Rectal smooth muscle tissue (tissue), 1 donor: ENCODE measurements at regions not wholly inside any gene's neighbourhood (a gene's known extent, or its start where the extent isn't known, plus 50 kb on each side); places are given as distances from the start of the nearest gene placed in this dataset.

Experiments
- H3K27ac ChIP-seq: one replicate; pipeline ENCODE4 v1.7.0; 2013; ENCODE audit warnings: low read depth, low read length, inconsistent platforms
- H3K27me3 ChIP-seq: one replicate; pipeline ENCODE4 v1.7.0; 2013; ENCODE audit warnings: low read length; ENCODE audit not compliant: control insufficient read depth, insufficient read depth
- H3K36me3 ChIP-seq: one replicate; pipeline ENCODE4 v1.7.0; 2013; ENCODE audit warnings: low read length; ENCODE audit not compliant: control insufficient read depth, insufficient read depth
- H3K4me1 ChIP-seq: one replicate; pipeline ENCODE4 v1.7.0; 2013; ENCODE audit warnings: low read length; ENCODE audit not compliant: control insufficient read depth, insufficient read depth
- H3K4me3 ChIP-seq: one replicate; pipeline ENCODE4 v1.7.0; 2013; ENCODE audit warnings: low read length
- H3K9ac ChIP-seq: one replicate; pipeline ENCODE4 v1.7.0; 2013; ENCODE audit warnings: low read length

DNA sequence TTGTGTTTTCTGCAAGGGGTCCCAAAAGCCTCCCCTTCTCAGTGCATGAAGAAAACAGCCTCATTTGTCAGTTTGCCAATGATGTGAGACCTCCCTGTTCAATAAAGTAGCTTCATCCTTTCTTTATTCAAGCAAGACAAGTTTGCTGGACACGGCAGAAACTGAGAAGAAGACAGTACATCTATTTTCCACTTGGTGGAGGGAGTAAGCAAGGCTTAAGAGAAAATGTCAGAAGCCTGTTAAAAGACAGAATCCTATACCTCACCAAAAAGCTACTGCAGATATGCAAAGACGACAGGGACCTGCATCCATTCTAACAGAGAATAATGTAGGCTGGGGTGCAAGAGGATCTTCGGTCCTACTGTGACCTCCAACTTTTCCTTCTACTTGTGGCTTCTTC is 506.8 kb upstream of the VRK2 start:
- Histone ChIP-seq H3K27me3 (no peaks in the 10 kb centered on the region), H3K9ac (no peak overlapping the region), H3K36me3 (no peaks in the 10 kb centered on the region), H3K4me3 (no peak overlapping the region), H3K27ac (no peak overlapping the region), H3K4me1 (no peaks in the 10 kb centered on the region)

DNA sequence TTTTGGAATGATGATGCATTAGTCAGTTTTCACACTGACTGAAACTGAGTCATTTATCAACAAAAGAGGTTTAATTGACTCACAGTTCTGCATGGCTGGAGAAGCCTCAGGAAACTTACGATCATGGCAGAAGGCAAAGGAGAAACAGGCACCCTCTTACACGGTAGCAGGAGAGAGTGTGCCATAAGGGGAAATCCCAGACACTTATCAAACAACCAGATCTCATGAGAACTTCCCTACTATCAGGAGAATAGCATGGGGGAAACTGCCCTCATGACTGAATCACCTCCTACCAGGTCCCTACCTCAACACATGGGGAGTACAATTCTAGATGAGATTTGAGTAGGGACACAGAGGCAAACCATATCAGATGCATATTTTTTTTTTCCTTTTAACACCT is 504.5 kb upstream of the VRK2 start:
- Histone ChIP-seq H3K9ac (no peak overlapping the region), H3K27me3 (no peaks in the 10 kb centered on the region), H3K36me3 (no peaks in the 10 kb centered on the region), H3K4me3 (no peak overlapping the region), H3K27ac (no peak overlapping the region), H3K4me1 (no peaks in the 10 kb centered on the region)

DNA sequence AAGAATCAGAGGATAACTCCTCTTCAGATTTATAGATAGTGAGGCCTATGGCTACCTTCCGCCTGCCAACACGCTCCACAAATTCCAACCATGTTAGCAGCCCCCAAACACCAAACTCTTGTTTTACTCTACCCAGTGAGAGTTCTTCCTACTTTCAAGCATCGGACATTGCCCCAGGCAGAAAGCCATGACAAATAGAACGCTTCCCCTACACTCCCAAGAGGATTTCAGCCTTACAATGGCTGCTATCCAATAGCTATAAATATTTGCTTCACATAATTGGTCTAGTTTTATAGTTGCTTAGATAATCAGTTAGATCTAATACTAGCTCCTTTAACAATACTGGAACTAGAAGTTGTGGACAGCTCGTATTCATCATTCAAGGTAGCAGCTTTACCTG is 503.4 kb upstream of the VRK2 start:
- no peak overlapping the region for H3K9ac ChIP-seq
- H3K36me3 ChIP-seq = no peaks in the 10 kb centered on the region
- no peaks in the 10 kb centered on the region for H3K27me3 ChIP-seq
- H3K4me3 ChIP-seq = no peak overlapping the region
- no peaks in the 10 kb centered on the region for H3K4me1 ChIP-seq
- no peak overlapping the region for H3K27ac ChIP-seq

DNA sequence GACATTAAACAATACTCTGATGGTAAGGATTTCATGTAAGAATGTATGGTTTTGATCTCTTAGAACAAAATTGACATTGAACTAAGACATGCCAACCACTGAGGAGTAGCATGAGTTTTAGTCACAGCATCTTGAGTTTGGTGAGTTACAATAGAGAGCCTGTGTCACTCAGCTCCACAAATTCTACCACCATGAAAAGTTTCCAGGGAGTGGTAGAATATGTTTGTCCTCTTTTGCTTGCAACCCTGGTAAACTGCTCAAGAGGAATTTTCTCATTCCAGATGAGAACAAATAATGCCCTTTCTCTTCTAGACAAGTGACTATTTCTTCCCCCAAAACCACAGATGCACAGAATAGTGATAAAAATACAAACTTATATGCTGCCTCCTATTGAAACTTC is 502.0 kb upstream of the VRK2 start:
- H3K36me3 ChIP-seq = no peaks in the 10 kb centered on the region
- H3K4me1 ChIP-seq = no peaks in the 10 kb centered on the region
- H3K27ac ChIP-seq = no peak overlapping the region
- no peak overlapping the region for H3K9ac ChIP-seq
- H3K27me3 ChIP-seq = no peaks in the 10 kb centered on the region
- H3K4me3 ChIP-seq = no peak overlapping the region

DNA sequence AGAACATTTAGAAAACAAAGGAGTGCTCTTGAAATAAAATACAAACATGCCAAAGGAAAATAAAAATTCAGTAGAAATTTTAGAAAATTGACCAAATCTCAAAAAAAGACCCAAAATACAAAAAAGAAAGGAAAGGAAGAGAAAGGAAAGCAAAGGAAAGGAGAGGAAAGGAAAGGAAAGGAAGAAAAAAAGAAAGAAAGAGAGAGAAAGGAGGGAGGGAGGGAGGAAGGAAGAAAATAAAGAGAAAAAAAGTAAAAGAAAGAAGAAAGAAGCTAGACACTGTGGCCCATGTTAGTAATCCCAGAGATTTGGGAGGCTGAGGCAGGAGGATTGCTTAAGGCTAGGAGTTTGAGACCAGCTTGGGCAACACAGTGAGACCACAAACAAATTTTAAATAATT is 500.1 kb upstream of the VRK2 start:
- H3K9ac ChIP-seq = no peak overlapping the region
- H3K4me1 ChIP-seq = no peaks in the 10 kb centered on the region
- no peak overlapping the region for H3K27ac ChIP-seq
- no peak overlapping the region for H3K4me3 ChIP-seq
- no peaks in the 10 kb centered on the region for H3K27me3 ChIP-seq
- H3K36me3 ChIP-seq = no peaks in the 10 kb centered on the region

DNA sequence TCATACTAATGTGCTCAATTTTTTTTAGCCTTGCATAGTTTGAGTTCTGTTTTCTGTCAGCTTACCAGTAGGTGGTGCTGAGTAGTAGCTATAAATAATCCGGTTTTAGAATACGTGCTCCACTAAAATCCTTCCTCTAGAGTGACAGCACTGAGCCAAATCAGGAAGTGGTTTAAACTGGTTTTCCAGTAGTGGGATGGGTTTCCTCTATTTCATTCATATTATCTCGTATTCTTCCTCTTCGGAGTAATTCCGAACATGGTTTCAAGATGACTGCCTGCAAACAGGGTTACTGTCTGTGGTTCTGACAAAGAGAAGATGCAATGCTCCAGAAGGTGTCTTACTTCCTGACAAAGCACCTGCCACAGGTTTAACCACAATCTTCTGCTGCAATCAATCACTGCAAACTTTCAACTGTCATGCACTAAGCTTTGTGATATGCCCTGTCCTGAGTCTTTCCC is 496.9 kb upstream of the VRK2 start:
- H3K9ac ChIP-seq = no peak overlapping the region
- no peaks in the 10 kb centered on the region for H3K36me3 ChIP-seq
- H3K4me1 ChIP-seq = no peaks in the 10 kb centered on the region
- no peaks in the 10 kb centered on the region for H3K27me3 ChIP-seq
- no peak overlapping the region for H3K27ac ChIP-seq
- H3K4me3 ChIP-seq = no peak overlapping the region

DNA sequence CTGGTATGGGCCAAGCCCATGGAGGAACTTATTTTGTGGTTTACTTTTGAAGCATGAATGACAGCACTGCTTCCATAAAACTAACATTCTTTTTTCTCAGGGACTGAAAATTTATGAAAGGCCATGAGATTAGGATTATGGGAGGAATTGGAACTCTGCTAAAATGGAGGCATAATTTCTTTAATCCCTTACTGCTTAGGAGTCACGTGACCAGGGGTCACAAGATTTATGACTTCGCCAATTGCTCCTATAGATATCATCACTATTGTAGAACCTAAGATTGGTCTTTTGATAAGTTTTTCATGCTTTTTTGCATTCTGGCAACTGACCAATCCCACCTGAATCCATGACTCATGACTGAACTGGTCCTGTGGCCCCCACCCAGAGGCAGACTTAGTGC is 495.7 kb upstream of the VRK2 start:
- no peak overlapping the region for H3K4me3 ChIP-seq
- no peaks in the 10 kb centered on the region for H3K27me3 ChIP-seq
- H3K27ac ChIP-seq = no peak overlapping the region
- no peaks in the 10 kb centered on the region for H3K4me1 ChIP-seq
- no peak overlapping the region for H3K9ac ChIP-seq
- H3K36me3 ChIP-seq = no peaks in the 10 kb centered on the region

DNA sequence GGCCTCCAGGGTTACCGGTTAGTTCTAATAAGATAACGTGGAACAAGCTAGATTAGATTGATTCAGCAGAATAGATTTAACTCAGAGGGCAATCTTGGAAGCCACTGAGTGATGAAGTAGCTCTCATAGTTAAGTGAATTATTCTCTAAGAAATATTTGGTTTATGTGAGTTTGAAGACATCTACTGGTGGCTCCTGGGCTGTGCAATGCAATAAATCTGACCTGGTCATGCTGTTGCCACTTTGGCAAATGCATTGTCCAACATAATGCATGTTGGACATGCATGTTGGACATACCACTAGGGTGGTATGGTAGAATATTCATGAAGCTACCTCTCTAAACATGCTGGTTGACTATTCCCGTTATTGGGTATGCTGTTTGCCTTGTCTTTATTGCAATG is 493.7 kb upstream of the VRK2 start:
- H3K27ac ChIP-seq = no peak overlapping the region
- no peaks in the 10 kb centered on the region for H3K4me1 ChIP-seq
- H3K27me3 ChIP-seq = no peaks in the 10 kb centered on the region
- no peaks in the 10 kb centered on the region for H3K36me3 ChIP-seq
- no peak overlapping the region for H3K4me3 ChIP-seq
- no peak overlapping the region for H3K9ac ChIP-seq

DNA sequence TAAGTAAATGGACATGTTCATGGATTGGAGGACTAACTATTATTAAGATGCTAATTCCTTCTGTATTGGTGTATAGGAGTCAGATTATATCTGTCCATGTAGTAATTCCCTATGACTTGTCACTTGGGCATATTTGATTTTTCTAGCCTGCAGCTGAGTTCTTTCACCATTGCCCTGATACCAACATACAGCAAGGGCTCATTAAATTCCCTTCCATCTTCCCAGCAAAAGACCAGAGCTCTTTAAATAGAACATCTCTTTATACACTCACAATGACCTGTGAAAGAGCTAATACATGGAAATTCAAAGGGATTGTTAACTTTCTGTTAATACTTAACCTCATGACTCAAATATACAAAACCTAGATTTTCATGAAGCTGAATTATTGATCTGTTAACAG is 492.3 kb upstream of the VRK2 start:
- no peaks in the 10 kb centered on the region for H3K36me3 ChIP-seq
- H3K27ac ChIP-seq = no peak overlapping the region
- no peaks in the 10 kb centered on the region for H3K4me1 ChIP-seq
- H3K9ac ChIP-seq = no peak overlapping the region
- H3K27me3 ChIP-seq = no peaks in the 10 kb centered on the region
- H3K4me3 ChIP-seq = no peak overlapping the region

DNA sequence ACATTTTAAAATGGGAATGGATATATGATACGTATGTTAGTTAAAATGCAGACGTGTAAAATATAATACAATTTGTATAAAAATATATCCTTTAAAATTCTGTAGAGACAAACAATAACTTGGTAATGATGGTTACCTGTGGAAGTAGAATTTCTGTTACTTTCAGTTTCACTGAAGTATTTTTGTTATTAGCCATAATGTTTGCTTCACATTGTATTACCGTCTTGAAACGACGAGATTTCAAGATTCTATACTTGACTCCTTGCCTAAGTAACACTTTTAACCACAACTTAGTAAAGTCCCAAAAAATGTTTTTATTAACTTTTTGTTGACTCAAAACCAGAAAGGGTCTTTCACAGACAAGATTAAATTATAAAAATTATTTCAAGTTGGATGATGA is 488.3 kb upstream of the VRK2 start:
- Histone ChIP-seq H3K27ac (no peak overlapping the region), H3K9ac (no peak overlapping the region), H3K4me3 (no peak overlapping the region), H3K36me3 (no peaks in the 10 kb centered on the region), H3K4me1 (no peaks in the 10 kb centered on the region), H3K27me3 (no peaks in the 10 kb centered on the region)

DNA sequence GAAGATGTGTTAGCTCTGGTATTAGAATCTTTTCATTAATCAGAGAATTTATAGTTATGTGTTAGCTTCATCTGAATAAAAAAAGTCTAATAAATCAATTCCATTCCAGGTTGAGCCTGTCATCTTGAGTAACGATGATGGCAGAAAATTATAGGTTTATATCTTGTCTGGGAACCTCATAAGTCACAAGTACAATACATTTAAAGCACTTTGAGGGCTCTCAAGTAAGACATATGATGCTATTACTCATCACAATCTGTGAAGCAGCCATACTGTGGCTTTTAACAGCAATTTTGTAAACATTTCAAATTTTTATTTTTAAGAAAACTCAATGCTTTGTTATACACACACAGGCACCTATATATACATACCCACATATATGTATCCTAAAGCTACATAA is 484.1 kb upstream of the VRK2 start:
- H3K27me3 ChIP-seq = no peaks in the 10 kb centered on the region
- H3K27ac ChIP-seq = no peak overlapping the region
- no peaks in the 10 kb centered on the region for H3K36me3 ChIP-seq

DNA sequence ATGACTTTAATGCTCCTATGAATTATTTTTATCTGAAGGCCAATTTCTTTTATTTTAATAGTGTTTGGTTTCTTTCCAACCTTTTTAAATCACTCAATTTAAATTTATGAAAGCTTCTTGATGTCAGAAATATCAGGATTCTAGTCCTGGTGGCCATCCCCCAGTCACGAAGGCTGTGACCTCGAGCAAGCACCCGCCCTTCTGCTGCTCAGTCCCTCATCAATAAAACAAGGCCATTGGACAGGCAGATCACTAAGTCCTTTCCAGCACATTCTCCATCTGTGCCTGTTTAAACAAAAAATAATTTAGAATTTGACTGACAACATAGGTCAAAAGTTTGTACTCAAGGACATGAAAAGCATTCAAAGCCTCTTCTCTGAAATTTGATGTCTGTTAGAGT is 483.6 kb upstream of the VRK2 start:
- no peaks in the 10 kb centered on the region for H3K36me3 ChIP-seq
- H3K27me3 ChIP-seq = no peaks in the 10 kb centered on the region
- H3K4me1 ChIP-seq = no peaks in the 10 kb centered on the region
- H3K27ac ChIP-seq = no peak overlapping the region
- no peak overlapping the region for H3K4me3 ChIP-seq
- H3K9ac ChIP-seq = no peak overlapping the region

More for the DNA sequence above, 484.1 kb upstream of the VRK2 start:
- H3K4me1 ChIP-seq = no peaks in the 10 kb centered on the region
- H3K9ac ChIP-seq = no peak overlapping the region
- no peak overlapping the region for H3K4me3 ChIP-seq

DNA sequence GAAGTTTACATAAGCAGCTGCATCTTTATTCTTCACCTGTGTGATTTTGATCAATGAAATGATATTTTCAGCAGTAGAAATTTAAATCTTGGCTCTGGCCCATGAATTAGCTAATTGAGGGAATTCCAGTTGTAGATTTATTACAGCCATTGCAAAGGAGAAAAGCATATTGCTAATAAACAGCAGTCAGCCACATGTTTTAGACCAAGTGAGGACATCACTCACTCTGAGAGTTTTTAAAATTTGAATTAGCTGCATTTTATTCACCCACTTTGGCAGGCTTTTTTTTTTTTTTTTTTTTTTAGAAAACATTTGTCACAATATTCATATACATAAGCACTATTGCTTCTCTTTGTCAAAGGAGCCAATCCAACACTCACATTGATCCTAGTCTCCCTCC is 479.4 kb upstream of the VRK2 start:
- Histone ChIP-seq H3K27me3 (no peaks in the 10 kb centered on the region), H3K4me1 (no peaks in the 10 kb centered on the region), H3K9ac (no peak overlapping the region), H3K4me3 (no peak overlapping the region), H3K27ac (no peak overlapping the region), H3K36me3 (no peaks in the 10 kb centered on the region)

DNA sequence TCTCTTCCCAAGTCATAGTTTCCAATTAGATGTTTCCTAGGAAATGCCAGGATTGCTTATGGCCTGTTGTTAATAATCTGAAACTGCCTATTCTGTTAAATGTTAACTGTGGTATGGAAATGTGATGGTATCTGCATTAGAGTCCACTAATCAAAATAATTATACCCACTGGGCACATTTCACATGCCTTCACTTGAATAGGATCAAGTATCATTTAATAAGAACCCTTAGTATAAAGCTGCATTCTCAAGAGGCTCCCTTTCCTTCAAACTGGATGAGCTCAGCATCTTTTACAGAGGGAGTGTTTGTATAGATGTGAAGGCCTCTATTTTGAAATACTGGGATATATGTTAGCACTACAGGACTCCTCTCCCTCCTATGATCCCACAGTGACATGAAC is 477.2 kb upstream of the VRK2 start:
- H3K27ac ChIP-seq = no peak overlapping the region
- H3K4me3 ChIP-seq = no peak overlapping the region

More for the DNA sequence above, 477.2 kb upstream of the VRK2 start:
- Histone ChIP-seq H3K27me3 (no peaks in the 10 kb centered on the region), H3K9ac (no peak overlapping the region), H3K4me1 (no peaks in the 10 kb centered on the region), H3K36me3 (no peaks in the 10 kb centered on the region)
